OCI-LY1 (cell line): ENCODE measurements at regions not wholly inside any gene's neighbourhood (a gene's known extent, or its start where the extent isn't known, plus 50 kb on each side); places are given as distances from the start of the nearest gene placed in this dataset.

ENCODE experiments used
- H2AFZ ChIP-seq: fragments of 200-600 bp; sonication (generic), shearing (Covaris generic); 2 replicates; pipeline ENCODE4 v1.6.0; 2014; ENCODE audit warnings: antibody characterized with exemption, mild to moderate bottlenecking, low read length
- H3F3A ChIP-seq: fragments of 200-600 bp; sonication (generic), shearing (Covaris generic); 2 replicates; pipeline ENCODE4 v1.6.0; 2014; ENCODE audit warnings: mild to moderate bottlenecking, antibody characterized with exemption, low read length, moderate library complexity; ENCODE audit not compliant: insufficient read depth
- H3K27ac ChIP-seq: fragments of 200-600 bp; sonication (generic); 2 replicates; pipeline ENCODE4 v1.5.1; 2014; ENCODE audit warnings: low read length, mixed run types, mild to moderate bottlenecking, low read depth; ENCODE audit not compliant: poor library complexity, severe bottlenecking
- H3K27me3 ChIP-seq: fragments of 200-600 bp; sonication (generic); 2 replicates; pipeline ENCODE4 v1.6.0; 2014; ENCODE audit warnings: antibody characterized with exemption, mild to moderate bottlenecking, low read length, moderate library complexity; ENCODE audit not compliant: insufficient read depth
- H3K36me3 ChIP-seq: fragments of 200-600 bp; sonication (generic); 2 replicates; pipeline ENCODE4 v1.6.1; 2014; ENCODE audit warnings: mild to moderate bottlenecking, antibody characterized with exemption, low read length, moderate library complexity, mixed read lengths; ENCODE audit not compliant: insufficient read depth
- H3K4me1 ChIP-seq: fragments of 200-600 bp; sonication (generic); 2 replicates; pipeline ENCODE4 v1.5.1; 2014; ENCODE audit warnings: mild to moderate bottlenecking, low read length, moderate library complexity; ENCODE audit not compliant: insufficient read depth, severe bottlenecking
- H3K4me2 ChIP-seq: fragments of 200-600 bp; sonication (generic), shearing (Covaris generic); 2 replicates; pipeline ENCODE4 v1.6.1; 2014; ENCODE audit warnings: low read length
- H3K4me3 ChIP-seq: fragments of 200-600 bp; sonication (generic); 2 replicates; pipeline ENCODE4 v1.5.1; 2014; ENCODE audit warnings: low read length, low read depth, mild to moderate bottlenecking, mixed read lengths; ENCODE audit not compliant: poor library complexity, severe bottlenecking
- H3K79me2 ChIP-seq: fragments of 200-600 bp; shearing (Covaris generic); 2 replicates; pipeline ENCODE4 v1.6.1; 2016; ENCODE audit warnings: mixed run types, low read length, mixed read lengths; ENCODE audit not compliant: insufficient read depth
- H3K9ac ChIP-seq: fragments of 200-600 bp; sonication (generic), shearing (Covaris generic); 2 replicates; pipeline ENCODE4 v1.6.1; 2014; ENCODE audit warnings: mild to moderate bottlenecking, low read length, mixed read lengths
- H3K9me2 ChIP-seq: fragments of 200-600 bp; sonication (generic), shearing (Covaris generic); 2 replicates; pipeline ENCODE4 v1.6.1; 2014; ENCODE audit warnings: low read depth, mild to moderate bottlenecking, low read length, mixed read lengths
- H3K9me3 ChIP-seq: fragments of 200-600 bp; shearing (Covaris generic); 2 replicates; pipeline ENCODE4 v1.6.1; 2014; ENCODE audit warnings: low read length, mixed read lengths
- H4K20me1 ChIP-seq: fragments of 200-600 bp; sonication (generic), shearing (Covaris generic); 2 replicates; pipeline ENCODE4 v1.6.0; 2016; ENCODE audit warnings: mild to moderate bottlenecking, low read length; ENCODE audit not compliant: insufficient read depth
- CTCF ChIP-seq: fragments of 200-600 bp; sonication (generic), shearing (Covaris generic); IDR thresholded peaks from 2 replicates; pipeline ENCODE4 v1.5.1; 2017; ENCODE audit warnings: mild to moderate bottlenecking, antibody characterized with exemption, low read length, moderate library complexity, mixed read lengths
- EZH2 ChIP-seq: fragments of 200-600 bp; sonication (generic), shearing (Covaris generic); IDR thresholded peaks from 2 replicates; pipeline ENCODE4 v1.8.0; 2017; ENCODE audit warnings: borderline replicate concordance, mixed run types, mild to moderate bottlenecking, antibody characterized with exemption, low read length, moderate library complexity, mixed read lengths

- TF ChIP-seq EZH2: no peak
- no peaks in the 10 kb centered on the region for H3K9me2 ChIP-seq
- H3K36me3 ChIP-seq: no peaks in the 10 kb centered on the region
- no peak overlapping the region for H3K27ac ChIP-seq
- no peak overlapping the region for H2AFZ ChIP-seq
- H3K27me3 ChIP-seq: no peaks in the 10 kb centered on the region
- no peaks in the 10 kb centered on the region for H4K20me1 ChIP-seq
- no peak overlapping the region for H3K4me3 ChIP-seq
- no peak overlapping the region for H3K9ac ChIP-seq
- H3K4me2 ChIP-seq: no peak overlapping the region
- no peaks in the 10 kb centered on the region for H3K79me2 ChIP-seq
- no peaks in the 10 kb centered on the region for H3F3A ChIP-seq
- no peaks in the 10 kb centered on the region for H3K9me3 ChIP-seq
- H3K4me1 ChIP-seq: no peaks in the 10 kb centered on the region
Measured at GRCh38 chr10:43878386-43878785, 229.7 kb upstream of the ZNF32 start.

DNA sequence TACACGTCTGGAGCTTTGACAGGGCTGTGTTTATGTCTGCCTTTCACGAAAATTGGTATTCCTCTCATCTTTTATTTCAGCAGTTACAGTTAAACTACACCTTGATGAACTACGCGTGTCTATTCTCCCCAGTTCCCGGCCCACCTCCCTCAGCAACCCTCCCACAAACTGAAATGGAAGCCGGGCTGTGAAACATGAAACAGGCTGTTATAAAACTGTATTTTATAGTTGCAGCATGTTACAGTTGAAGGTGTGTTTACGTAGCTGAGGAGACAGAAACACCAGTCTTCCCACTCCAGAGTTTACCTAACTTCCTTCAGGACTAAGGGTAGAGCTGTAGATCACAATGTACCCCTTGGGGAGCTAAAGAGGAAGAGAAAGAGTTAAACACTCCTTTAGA, 228.3 kb upstream of the ZNF32 start:
- H3K4me1 ChIP-seq: no peaks in the 10 kb centered on the region
- no peaks in the 10 kb centered on the region for H3K27me3 ChIP-seq
- H4K20me1 ChIP-seq: no peaks in the 10 kb centered on the region
- H3K36me3 ChIP-seq: no peaks in the 10 kb centered on the region
- no peaks in the 10 kb centered on the region for H3K79me2 ChIP-seq
- no peaks in the 10 kb centered on the region for H3K9me3 ChIP-seq
- no peak overlapping the region for H2AFZ ChIP-seq
- H3F3A ChIP-seq: no peaks in the 10 kb centered on the region
- no peak overlapping the region for H3K4me3 ChIP-seq
- no peak overlapping the region for H3K27ac ChIP-seq
- H3K9me2 ChIP-seq: no peaks in the 10 kb centered on the region
- no peak overlapping the region for H3K4me2 ChIP-seq
- TF ChIP-seq EZH2 (no peak), CTCF (no peak)
- no peak overlapping the region for H3K9ac ChIP-seq

DNA sequence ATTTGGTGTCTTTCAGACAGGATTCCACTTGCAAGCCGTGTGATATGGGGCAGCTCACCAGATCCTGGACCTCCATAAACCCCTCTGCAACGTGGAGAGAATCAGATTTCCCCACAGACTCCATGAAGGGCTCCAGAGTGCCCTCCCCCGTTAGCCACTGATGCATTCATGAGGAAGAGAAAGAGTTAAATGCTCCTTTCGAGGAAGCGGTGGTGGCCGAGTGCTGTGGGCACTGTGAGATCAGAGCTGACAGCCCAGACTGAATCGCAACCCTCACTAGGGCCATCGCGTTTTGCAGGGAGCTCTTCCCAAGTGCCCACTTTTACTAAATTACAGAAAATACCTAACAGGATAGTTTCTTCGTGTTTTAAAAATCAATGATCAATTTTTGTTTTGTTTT, 226.3 kb upstream of the ZNF32 start:
- Histone ChIP-seq H3F3A (no peaks in the 10 kb centered on the region), H3K9me2 (no peaks in the 10 kb centered on the region), H3K27me3 (no peaks in the 10 kb centered on the region), H2AFZ (no peak overlapping the region), H3K27ac (no peak overlapping the region), H3K9ac (no peak overlapping the region), H3K4me1 (no peaks in the 10 kb centered on the region), H3K9me3 (no peaks in the 10 kb centered on the region), H4K20me1 (no peaks in the 10 kb centered on the region), H3K4me3 (no peak overlapping the region), H3K79me2 (no peaks in the 10 kb centered on the region), H3K4me2 (no peak overlapping the region), H3K36me3 (no peaks in the 10 kb centered on the region)
- no peak for TF ChIP-seq EZH2
- no peak for TF ChIP-seq CTCF

GRCh38 chr10:43873717-43874116, 225.0 kb upstream of the ZNF32 start:
- Histone ChIP-seq H3K4me3 (no peak overlapping the region), H3K27me3 (no peaks in the 10 kb centered on the region), H2AFZ (no peak overlapping the region), H3K4me1 (no peaks in the 10 kb centered on the region), H4K20me1 (no peaks in the 10 kb centered on the region), H3K36me3 (no peaks in the 10 kb centered on the region), H3K79me2 (no peaks in the 10 kb centered on the region), H3K27ac (no peak overlapping the region), H3K9me3 (no peaks in the 10 kb centered on the region), H3K9ac (no peak overlapping the region), H3K4me2 (no peak overlapping the region), H3F3A (no peaks in the 10 kb centered on the region), H3K9me2 (no peaks in the 10 kb centered on the region)
- no peak for TF ChIP-seq EZH2
- no peak for TF ChIP-seq CTCF
